ENCODE measurements at regions not wholly inside any gene's neighbourhood (a gene's known extent, or its start where the extent isn't known, plus 50 kb on each side); places are given as distances from the start of the nearest gene placed in this dataset.

- TF ChIP-seq CTCF (conservative IDR thresholded peaks at IDR 0.05; ENCODE audit: low read depth, low read length): no peak
- TF ChIP-seq EZH2phosphoT487 (IDR thresholded peaks at IDR 0.05; ENCODE audit: borderline replicate concordance, low read length): no peak
Observed at GRCh38 chr16:52924162-52924561, 128.5 kb downstream of the CHD9NB start.

All from PC-3 (cell line).